SK-N-SH (cell line): ENCODE measurements at regions not wholly inside any gene's neighbourhood (a gene's known extent, or its start where the extent isn't known, plus 50 kb on each side); places are given as distances from the start of the nearest gene placed in this dataset.

Experiments
- CHD2 ChIP-seq: fragments of 150-350 bp; IDR thresholded peaks from 2 replicates; pipeline ENCODE4 v1.6.1; 2018; ENCODE audit warnings: low read length; ENCODE audit not compliant: partially characterized antibody
- EP300 ChIP-seq, 2 experiments: IDR thresholded peaks; 2 replicates each; pipeline versions ENCODE4 v1.4.0 to v1.6.1; 2012; ENCODE audit warnings: borderline replicate concordance in 1 of 2, low read depth in 1 of 2, low read length in 1 of 2
- FOXJ3 ChIP-seq: sonication (generic); formaldehyde crosslinking; IDR thresholded peaks from 2 replicates; pipeline ENCODE4 v1.5.1; 2020; ENCODE audit warnings: mild to moderate bottlenecking, missing genetic modification reagents
- FOXM1 ChIP-seq: IDR thresholded peaks from 2 replicates; pipeline ENCODE4 v1.4.0; 2012; ENCODE audit warnings: low read depth, mild to moderate bottlenecking
- NRF1 ChIP-seq: IDR thresholded peaks from 2 replicates; pipeline ENCODE4 v1.6.1; 2012; ENCODE audit warnings: low read depth, mild to moderate bottlenecking, low read length
- POLR2AphosphoS5 ChIP-seq: IDR thresholded peaks from 2 replicates; pipeline ENCODE4 v1.6.1; 2012; ENCODE audit warnings: low read depth, low read length
- RFX5 ChIP-seq: IDR thresholded peaks from 2 replicates; pipeline ENCODE4 v1.6.1; 2012; ENCODE audit warnings: mild to moderate bottlenecking, improper control_type of control experiment, low read length
- TF ChIP-seq, protein P1 (sequence below): fragments of 200-600 bp; sonication (generic); IDR thresholded peaks from 2 replicates; pipeline ENCODE4 v1.6.1; 2017; ENCODE audit warnings: antibody characterized with exemption, mild to moderate bottlenecking, moderate library complexity
- TF ChIP-seq, protein P2 (sequence below): IDR thresholded peaks from 2 replicates; pipeline ENCODE4 v1.4.0; 2012; ENCODE audit warnings: low read depth

DNA sequence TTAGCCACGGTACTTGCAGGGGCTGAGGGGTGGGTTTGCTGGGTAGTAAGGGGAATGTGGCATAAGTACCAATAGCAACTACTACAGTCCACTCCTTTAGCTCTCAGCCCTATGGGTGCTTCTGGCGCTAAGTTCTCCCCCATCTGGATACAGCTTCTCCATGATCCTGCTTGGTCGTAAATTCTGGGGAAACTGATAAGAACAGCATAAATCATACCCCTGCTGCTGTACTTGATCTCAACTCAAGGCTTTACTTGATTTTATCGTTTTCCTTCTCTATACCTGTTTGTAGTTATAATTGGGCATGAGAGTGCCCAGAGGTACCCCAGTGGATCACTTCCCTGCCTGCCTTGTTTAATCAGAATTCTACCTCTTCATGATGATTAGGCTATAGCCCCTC, 331.4 kb downstream of the PMP22 start:
- TF ChIP-seq, protein P1, sequence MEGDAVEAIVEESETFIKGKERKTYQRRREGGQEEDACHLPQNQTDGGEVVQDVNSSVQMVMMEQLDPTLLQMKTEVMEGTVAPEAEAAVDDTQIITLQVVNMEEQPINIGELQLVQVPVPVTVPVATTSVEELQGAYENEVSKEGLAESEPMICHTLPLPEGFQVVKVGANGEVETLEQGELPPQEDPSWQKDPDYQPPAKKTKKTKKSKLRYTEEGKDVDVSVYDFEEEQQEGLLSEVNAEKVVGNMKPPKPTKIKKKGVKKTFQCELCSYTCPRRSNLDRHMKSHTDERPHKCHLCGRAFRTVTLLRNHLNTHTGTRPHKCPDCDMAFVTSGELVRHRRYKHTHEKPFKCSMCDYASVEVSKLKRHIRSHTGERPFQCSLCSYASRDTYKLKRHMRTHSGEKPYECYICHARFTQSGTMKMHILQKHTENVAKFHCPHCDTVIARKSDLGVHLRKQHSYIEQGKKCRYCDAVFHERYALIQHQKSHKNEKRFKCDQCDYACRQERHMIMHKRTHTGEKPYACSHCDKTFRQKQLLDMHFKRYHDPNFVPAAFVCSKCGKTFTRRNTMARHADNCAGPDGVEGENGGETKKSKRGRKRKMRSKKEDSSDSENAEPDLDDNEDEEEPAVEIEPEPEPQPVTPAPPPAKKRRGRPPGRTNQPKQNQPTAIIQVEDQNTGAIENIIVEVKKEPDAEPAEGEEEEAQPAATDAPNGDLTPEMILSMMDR, result no peak
- TF ChIP-seq RFX5 (no peak), EP300 (IDR thresholded peaks at IDR 0.05; ENCODE audit: borderline replicate concordance in 1 of 2, low read depth in 1 of 2, low read length in 1 of 2) (no peak), POLR2AphosphoS5 (no peak), NRF1 (no peak), FOXJ3 (no peak), FOXM1 (no peak), CHD2 (no peak)
- TF ChIP-seq, protein P2, sequence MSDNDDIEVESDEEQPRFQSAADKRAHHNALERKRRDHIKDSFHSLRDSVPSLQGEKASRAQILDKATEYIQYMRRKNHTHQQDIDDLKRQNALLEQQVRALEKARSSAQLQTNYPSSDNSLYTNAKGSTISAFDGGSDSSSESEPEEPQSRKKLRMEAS, result no peak
